Neutrophil (primary cell): ENCODE measurements at regions not wholly inside any gene's neighbourhood (a gene's known extent, or its start where the extent isn't known, plus 50 kb on each side); places are given as distances from the start of the nearest gene placed in this dataset.

Experiments used
- H3K27ac ChIP-seq: fragments of 200-600 bp; sonication (generic); 2 replicates; pipeline ENCODE4 v1.5.1; 2016; ENCODE audit warnings: mild to moderate bottlenecking, moderate library complexity
- H3K27me3 ChIP-seq: fragments of 200-600 bp; sonication (generic); 2 replicates; pipeline ENCODE4 v1.6.0; 2016; ENCODE audit warnings: mild to moderate bottlenecking
- H3K36me3 ChIP-seq: fragments of 200-600 bp; sonication (generic); 2 replicates; pipeline ENCODE4 v1.5.1; 2017
- H3K4me1 ChIP-seq, 2 experiments: fragments of 200-600 bp in 1 of 2; sonication (generic) in 1 of 2; 1 replicate in 1 of 2; 2 replicates in 1 of 2; pipeline versions ENCODE4 v1.5.1 to v1.6.1; 2013 to 2016; ENCODE audit warnings: low read depth in 1 of 2, low read length in 1 of 2, mild to moderate bottlenecking in 1 of 2, moderate library complexity in 1 of 2; ENCODE audit not compliant: control insufficient read depth in 1 of 2, insufficient read depth in 1 of 2
- H3K4me3 ChIP-seq, 2 experiments: fragments of 200-600 bp in 1 of 2; sonication (generic) in 1 of 2; 1 replicate in 1 of 2; 2 replicates in 1 of 2; pipeline ENCODE4 v1.5.1; 2013 to 2016; ENCODE audit warnings: low read depth in 1 of 2, low read length in 1 of 2, mild to moderate bottlenecking in 1 of 2, moderate library complexity in 1 of 2
- H3K9me3 ChIP-seq: fragments of 200-600 bp; sonication (generic); 2 replicates; pipeline ENCODE4 v1.5.1; 2016
- TF ChIP-seq, protein P1 (sequence below): fragments of 200-600 bp; sonication (generic); IDR thresholded peaks from 2 replicates; pipeline ENCODE4 v1.5.1; 2016; ENCODE audit warnings: antibody characterized with exemption

DNA sequence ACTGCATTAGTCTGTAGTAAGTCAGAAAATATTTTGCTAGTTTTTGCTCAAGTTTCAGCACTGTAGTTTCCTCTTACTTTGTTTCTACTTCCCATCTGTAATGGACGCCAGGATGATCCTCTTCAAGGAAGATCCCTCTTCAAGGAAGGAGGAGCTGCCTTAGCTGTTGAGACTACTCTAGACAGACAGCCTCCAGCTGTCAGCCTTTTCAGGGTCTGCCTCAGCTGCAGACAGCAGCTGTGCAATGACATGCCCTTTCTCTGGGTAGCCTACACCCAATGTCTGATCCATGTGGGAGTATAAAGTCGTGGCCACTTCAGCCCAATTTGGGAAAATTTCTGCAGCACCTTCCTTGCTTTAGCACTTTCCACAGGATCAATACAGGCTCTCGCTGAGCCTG lies 281.0 kb upstream of the MAOA start:
- Histone ChIP-seq H3K36me3 (no peaks in the 10 kb centered on the region), H3K9me3 (no peaks in the 10 kb centered on the region), H3K27me3 (no peaks in the 10 kb centered on the region), H3K4me1 (no peaks in the 10 kb centered on the region), H3K27ac (no peak overlapping the region), H3K4me3 (no peak overlapping the region)
- TF ChIP-seq, protein P1, sequence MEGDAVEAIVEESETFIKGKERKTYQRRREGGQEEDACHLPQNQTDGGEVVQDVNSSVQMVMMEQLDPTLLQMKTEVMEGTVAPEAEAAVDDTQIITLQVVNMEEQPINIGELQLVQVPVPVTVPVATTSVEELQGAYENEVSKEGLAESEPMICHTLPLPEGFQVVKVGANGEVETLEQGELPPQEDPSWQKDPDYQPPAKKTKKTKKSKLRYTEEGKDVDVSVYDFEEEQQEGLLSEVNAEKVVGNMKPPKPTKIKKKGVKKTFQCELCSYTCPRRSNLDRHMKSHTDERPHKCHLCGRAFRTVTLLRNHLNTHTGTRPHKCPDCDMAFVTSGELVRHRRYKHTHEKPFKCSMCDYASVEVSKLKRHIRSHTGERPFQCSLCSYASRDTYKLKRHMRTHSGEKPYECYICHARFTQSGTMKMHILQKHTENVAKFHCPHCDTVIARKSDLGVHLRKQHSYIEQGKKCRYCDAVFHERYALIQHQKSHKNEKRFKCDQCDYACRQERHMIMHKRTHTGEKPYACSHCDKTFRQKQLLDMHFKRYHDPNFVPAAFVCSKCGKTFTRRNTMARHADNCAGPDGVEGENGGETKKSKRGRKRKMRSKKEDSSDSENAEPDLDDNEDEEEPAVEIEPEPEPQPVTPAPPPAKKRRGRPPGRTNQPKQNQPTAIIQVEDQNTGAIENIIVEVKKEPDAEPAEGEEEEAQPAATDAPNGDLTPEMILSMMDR = no peak

DNA sequence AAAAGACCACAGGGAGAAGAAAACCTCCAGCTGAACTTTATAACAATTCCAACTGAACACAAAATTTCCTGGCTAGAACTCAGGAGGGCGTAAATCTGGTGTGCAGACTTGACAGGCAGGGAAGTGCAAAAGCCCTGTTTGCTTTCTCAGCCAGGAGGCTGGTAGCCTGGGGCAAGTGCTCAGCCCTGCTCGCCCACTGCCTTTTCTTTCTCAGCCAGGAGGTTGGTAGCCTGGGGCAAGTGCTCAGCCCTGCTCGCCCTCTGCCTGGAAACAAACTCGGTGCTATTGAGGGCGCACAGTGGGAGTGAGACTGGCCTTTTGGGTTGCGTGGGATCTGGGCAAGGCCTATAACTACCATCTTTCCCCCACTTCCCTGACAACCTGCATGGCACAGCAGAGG lies 275.4 kb upstream of the MAOA start:
- no peaks in the 10 kb centered on the region for H3K9me3 ChIP-seq
- no peak overlapping the region for H3K4me3 ChIP-seq
- H3K36me3 ChIP-seq = no peaks in the 10 kb centered on the region
- TF ChIP-seq, protein P1 = no peak
- H3K27ac ChIP-seq = no peak overlapping the region
- H3K4me1 ChIP-seq = no peaks in the 10 kb centered on the region
- no peaks in the 10 kb centered on the region for H3K27me3 ChIP-seq

DNA sequence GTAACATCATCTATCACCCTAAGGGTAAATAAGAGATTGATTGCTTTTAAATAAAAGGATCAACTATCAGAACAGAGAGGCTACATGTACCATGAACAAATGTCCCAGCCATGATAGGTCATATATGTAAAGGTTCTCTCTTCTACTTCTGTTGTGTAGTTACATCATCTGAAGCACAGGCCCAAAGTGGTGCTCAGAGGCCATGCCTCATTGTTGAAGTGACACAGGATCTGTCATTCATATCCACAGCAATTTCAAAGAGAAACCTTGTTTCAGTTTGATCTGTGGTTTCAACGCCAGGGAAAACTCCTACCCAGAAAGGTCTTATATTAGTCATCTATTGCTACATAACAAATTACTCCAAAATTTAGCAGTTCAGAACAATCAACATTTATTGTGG lies 269.2 kb upstream of the MAOA start:
- no peaks in the 10 kb centered on the region for H3K36me3 ChIP-seq
- no peaks in the 10 kb centered on the region for H3K4me1 ChIP-seq
- H3K4me3 ChIP-seq = no peak overlapping the region
- no peak overlapping the region for H3K27ac ChIP-seq
- H3K27me3 ChIP-seq = no peaks in the 10 kb centered on the region
- H3K9me3 ChIP-seq = no peaks in the 10 kb centered on the region
- TF ChIP-seq, protein P1 = no peak

DNA sequence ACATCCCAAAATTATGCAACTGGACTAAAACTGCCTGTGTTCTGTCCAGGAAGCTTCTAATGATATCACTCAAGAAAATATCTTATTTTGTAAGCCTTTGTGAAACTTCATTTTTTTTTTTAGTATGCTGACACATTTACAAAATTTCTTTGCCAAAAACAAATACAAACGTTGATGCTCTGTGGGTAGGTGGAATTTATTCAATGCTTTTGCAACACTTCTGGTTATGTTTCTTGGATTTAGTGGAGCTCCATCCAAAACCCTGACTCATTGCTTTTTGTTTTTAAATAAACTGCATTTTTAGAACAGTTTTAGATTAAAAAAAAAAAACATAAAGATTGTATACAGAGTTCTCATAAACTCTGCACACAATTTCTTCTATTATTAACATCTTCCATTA lies 250.9 kb upstream of the MAOA start:
- Histone ChIP-seq H3K27me3 (no peaks in the 10 kb centered on the region), H3K4me3 (no peak overlapping the region), H3K27ac (no peak overlapping the region), H3K36me3 (no peaks in the 10 kb centered on the region), H3K4me1 (no peaks in the 10 kb centered on the region), H3K9me3 (no peaks in the 10 kb centered on the region)
- TF ChIP-seq, protein P1 = no peak

DNA sequence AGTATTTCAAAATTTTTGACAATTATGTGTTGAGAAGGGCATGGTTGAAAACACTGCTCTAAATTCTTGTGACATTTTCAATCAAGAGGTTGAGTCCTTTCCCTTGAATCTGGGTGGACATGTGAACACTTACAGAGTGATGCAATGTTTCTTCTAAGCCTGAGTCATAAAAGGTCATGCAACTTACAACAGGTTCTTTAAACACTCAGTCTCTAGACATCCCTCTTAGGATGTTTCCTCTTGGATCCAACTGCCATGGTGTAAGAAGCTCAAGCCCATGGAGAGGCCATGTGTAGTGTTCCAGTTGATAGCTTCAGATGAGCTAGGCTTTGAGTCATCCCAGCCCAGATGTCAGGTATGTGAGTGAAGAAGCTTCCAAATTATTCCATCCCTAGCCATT lies 232.2 kb upstream of the MAOA start:
- H3K9me3 ChIP-seq = no peaks in the 10 kb centered on the region
- TF ChIP-seq, protein P1 = no peak
- H3K36me3 ChIP-seq = no peaks in the 10 kb centered on the region
- no peaks in the 10 kb centered on the region for H3K27me3 ChIP-seq
- H3K4me3 ChIP-seq = no peak overlapping the region
- H3K27ac ChIP-seq = no peak overlapping the region
- no peaks in the 10 kb centered on the region for H3K4me1 ChIP-seq

DNA sequence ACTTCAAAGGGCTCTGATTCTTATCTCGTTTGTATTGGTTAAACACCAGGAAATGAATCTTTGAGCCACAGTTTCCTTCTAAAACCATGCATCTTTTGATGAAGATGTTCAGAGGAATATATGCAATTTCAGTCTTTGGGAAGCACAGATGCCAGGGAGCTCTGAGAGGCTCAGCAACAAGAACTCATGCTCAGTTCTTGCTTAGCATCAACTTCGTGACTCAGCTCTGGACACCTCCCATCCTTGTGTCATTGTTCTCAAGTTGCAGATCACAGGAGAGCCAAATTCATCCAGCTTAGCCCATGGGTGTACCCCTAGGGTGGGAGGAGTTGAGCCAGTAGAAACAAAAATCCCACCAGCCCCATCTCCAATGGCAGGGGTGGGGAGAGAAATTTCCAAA lies 219.6 kb upstream of the MAOA start:
- no peak overlapping the region for H3K4me3 ChIP-seq
- H3K9me3 ChIP-seq = no peaks in the 10 kb centered on the region
- H3K27me3 ChIP-seq = no peaks in the 10 kb centered on the region
- TF ChIP-seq, protein P1 = no peak
- H3K27ac ChIP-seq = no peak overlapping the region
- no peaks in the 10 kb centered on the region for H3K36me3 ChIP-seq
- no peaks in the 10 kb centered on the region for H3K4me1 ChIP-seq
